Cardiac fibroblast (primary cell): ENCODE measurements at regions not wholly inside any gene's neighbourhood (a gene's known extent, or its start where the extent isn't known, plus 50 kb on each side); places are given as distances from the start of the nearest gene placed in this dataset.
"Not testable (repeated sequence)": the region's sequence is repeated elsewhere in the genome, so short reads cannot be mapped to it uniquely, and the experiment has no call there.

Source experiments
- DNase-seq, 2 donors: peaks; one replicate each; pipeline versions ENCODE4 v3.0.0 to v3.0.0-alpha.2; 2010; ENCODE audit warnings: low read depth in 2 of 2
- H3K4me3 ChIP-seq, 2 donors: replicated peaks in 1 of 2; 1 replicate in 1 of 2; 2 replicates in 1 of 2; pipeline ENCODE4 v1.5.1; 2011; ENCODE audit warnings: low read depth in 2 of 2, low read length in 2 of 2, mild to moderate bottlenecking in 2 of 2, moderate library complexity in 1 of 2
- TF ChIP-seq, protein P1 (sequence below): IDR thresholded peaks from one replicate; pipeline ENCODE4 v1.5.1; 2011; ENCODE audit warnings: low read depth, mild to moderate bottlenecking, low read length, inconsistent platforms

- H3K4me3 ChIP-seq = no peak overlapping the region
- TF ChIP-seq, protein P1, sequence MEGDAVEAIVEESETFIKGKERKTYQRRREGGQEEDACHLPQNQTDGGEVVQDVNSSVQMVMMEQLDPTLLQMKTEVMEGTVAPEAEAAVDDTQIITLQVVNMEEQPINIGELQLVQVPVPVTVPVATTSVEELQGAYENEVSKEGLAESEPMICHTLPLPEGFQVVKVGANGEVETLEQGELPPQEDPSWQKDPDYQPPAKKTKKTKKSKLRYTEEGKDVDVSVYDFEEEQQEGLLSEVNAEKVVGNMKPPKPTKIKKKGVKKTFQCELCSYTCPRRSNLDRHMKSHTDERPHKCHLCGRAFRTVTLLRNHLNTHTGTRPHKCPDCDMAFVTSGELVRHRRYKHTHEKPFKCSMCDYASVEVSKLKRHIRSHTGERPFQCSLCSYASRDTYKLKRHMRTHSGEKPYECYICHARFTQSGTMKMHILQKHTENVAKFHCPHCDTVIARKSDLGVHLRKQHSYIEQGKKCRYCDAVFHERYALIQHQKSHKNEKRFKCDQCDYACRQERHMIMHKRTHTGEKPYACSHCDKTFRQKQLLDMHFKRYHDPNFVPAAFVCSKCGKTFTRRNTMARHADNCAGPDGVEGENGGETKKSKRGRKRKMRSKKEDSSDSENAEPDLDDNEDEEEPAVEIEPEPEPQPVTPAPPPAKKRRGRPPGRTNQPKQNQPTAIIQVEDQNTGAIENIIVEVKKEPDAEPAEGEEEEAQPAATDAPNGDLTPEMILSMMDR = no peak
- DNase-seq = no peak
These were observed 709.2 kb downstream of the TMEM121 start for GRCh38 chr14:106235356-106236159.

GRCh38 chr14:106248321-106249192 lies 722.2 kb downstream of the TMEM121 start:
- DNase-seq = no peak
- no peak overlapping the region for H3K4me3 ChIP-seq
- TF ChIP-seq, protein P1 = no peak

GRCh38 chr14:106253995-106254394 lies 727.6 kb downstream of the TMEM121 start:
- not testable (repeated sequence) for H3K4me3 ChIP-seq, DNase-seq

GRCh38 chr14:106257569-106257994 lies 731.2 kb downstream of the TMEM121 start:
- not testable (repeated sequence) for DNase-seq, H3K4me3 ChIP-seq

- no peak overlapping the region for H3K4me3 ChIP-seq
- no peak for DNase-seq
- TF ChIP-seq, protein P1 = no peak
These were observed 741.8 kb downstream of the TMEM121 start for GRCh38 chr14:106268013-106268727.

DNA sequence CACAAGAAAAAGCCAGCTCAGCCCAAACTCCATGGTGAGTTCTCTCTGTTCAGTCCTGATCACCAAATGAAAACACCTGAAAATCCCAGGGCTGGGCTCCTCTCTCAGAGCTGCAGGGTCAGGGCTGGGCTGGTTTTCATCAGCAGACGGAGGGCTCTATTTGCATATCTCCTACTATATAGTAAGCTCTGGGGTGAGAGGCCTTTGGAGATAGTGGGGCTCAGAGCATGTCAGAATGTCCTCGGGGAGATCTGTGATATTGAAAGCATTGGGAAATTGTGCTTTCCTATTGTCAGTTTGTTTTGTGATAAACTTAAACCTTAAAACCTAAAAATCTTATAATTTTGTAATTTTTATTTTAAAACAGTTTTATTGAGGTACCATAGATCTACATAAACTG lies 742.6 kb downstream of the TMEM121 start:
- H3K4me3 ChIP-seq = no peak overlapping the region
- no peak for DNase-seq
- TF ChIP-seq, protein P1 = no peak

GRCh38 chr14:106269451-106270204 lies 743.2 kb downstream of the TMEM121 start:
- no peak overlapping the region for H3K4me3 ChIP-seq
- TF ChIP-seq, protein P1 = no peak
- DNase-seq = no peak

DNA sequence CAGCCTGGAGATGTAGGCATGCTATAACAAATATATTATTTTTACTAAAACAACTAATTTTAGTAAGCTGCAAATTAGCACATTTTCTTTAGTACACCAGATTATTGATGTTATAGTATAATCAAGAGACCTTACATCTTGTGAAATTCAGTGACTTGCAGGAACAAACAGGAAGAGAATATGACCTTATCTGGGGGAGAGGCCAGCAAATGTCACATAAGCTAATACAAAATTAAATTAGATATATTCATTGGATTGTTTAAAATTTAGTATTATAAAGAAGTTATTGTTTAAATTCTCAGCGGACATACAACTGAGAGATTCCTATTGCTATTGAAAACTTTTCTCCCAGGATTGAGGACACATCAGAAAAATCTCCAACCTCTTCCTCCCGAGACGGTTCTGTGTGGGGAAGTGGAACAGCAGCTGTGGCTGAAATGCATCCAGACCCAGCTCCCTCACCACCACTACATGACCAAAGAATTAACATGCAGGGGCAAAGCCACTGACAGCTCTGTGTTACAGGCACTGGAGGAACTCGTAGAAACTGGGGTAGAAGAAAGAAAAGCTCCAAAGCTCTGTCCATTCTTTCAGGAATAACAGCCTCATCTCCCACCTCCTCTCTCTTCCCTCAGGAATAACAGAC lies 744.2 kb downstream of the TMEM121 start:
- DNase-seq, H3K4me3 ChIP-seq: not testable (repeated sequence)
